ENCODE measurements at regions not wholly inside any gene's neighbourhood (a gene's known extent, or its start where the extent isn't known, plus 50 kb on each side); places are given as distances from the start of the nearest gene placed in this dataset.

- Histone ChIP-seq H2BK120ac (ENCODE audit: low read depth, low read length) (no peak overlapping the region), H3K9me3 (replicated peaks in 1 of 2; ENCODE audit: control insufficient read depth in 2 of 2, insufficient read depth in 1 of 2, low read depth in 1 of 2, low read length in 2 of 2) (no peaks in the 10 kb centered on the region), H2BK12ac (ENCODE audit: low read length) (no peak overlapping the region), H2BK15ac (ENCODE audit: low read length) (no peak overlapping the region), H3K4me3 (ENCODE audit: low read length in 2 of 2) (no peak overlapping the region), H3K4me1 (ENCODE audit: control insufficient read depth in 2 of 2, insufficient read depth in 1 of 2, low read depth in 1 of 2, low read length in 2 of 2) (peaks cover 0 to 4% of the 10 kb centered on the region in 2 donors), H3K4ac (ENCODE audit: low read length) (no peak overlapping the region), H2BK5ac (ENCODE audit: low read length) (no peak overlapping the region), H3K9ac (ENCODE audit: low read depth, low read length, poor library complexity) (no peak overlapping the region), H3K36me3 (replicated peaks in 1 of 2; ENCODE audit: control insufficient read depth in 2 of 2, insufficient read depth in 2 of 2, low read length in 2 of 2) (no peaks in the 10 kb centered on the region), H4K91ac (ENCODE audit: low read depth, low read length, poor library complexity) (no peak overlapping the region), H3K23ac (ENCODE audit: low read depth, low read length, poor library complexity) (no peak overlapping the region), H4K8ac (ENCODE audit: low read depth, low read length) (no peak overlapping the region), H3K79me1 (ENCODE audit: low read depth, low read length) (no peaks in the 10 kb centered on the region), H3K27me3 (ENCODE audit: control insufficient read depth in 3 of 3, insufficient read depth in 3 of 3, low read depth in 1 of 3, low read length in 3 of 3) (no peaks in the 10 kb centered on the region), H2AFZ (ENCODE audit: low read length) (no peak overlapping the region), H3K18ac (ENCODE audit: low read length) (no peak overlapping the region), H3K14ac (ENCODE audit: low read length) (no peak overlapping the region), H3K27ac (replicated peaks; ENCODE audit: low read length) (no peak overlapping the region), H2AK5ac (ENCODE audit: low read depth, low read length) (no peak overlapping the region), H3K4me2 (ENCODE audit: insufficient read depth, low read length, poor library complexity, severe bottlenecking) (no peak overlapping the region)
- DNase-seq (ENCODE audit: low spot score) = no peak
- no CpG with 5 or more reads among the region's 5 CpGs for WGBS, 2 donors (ENCODE audit: extremely low coverage in 2 of 2, insufficient read length in 2 of 2, insufficient replicate concordance in 1 of 2)
These were observed 672.2 kb downstream of the GATA3 start for GRCh38 chr10:8726779-8727084.

- Histone ChIP-seq H2BK15ac (ENCODE audit: low read length) (no peak overlapping the region), H2BK12ac (ENCODE audit: low read length) (peak overlapping the region; percentile 6), H2AK5ac (ENCODE audit: low read depth, low read length) (no peak overlapping the region), H3K79me1 (ENCODE audit: low read depth, low read length) (no peaks in the 10 kb centered on the region), H3K4me3 (ENCODE audit: low read length in 2 of 2) (no peak overlapping the region), H3K27ac (replicated peaks; ENCODE audit: low read length) (peak overlapping the region; percentile 52), H3K4me1 (ENCODE audit: control insufficient read depth in 2 of 2, insufficient read depth in 1 of 2, low read depth in 1 of 2, low read length in 2 of 2) (peaks cover 0 to 5% of the 10 kb centered on the region in 2 donors), H3K9me3 (replicated peaks in 1 of 2; ENCODE audit: control insufficient read depth in 2 of 2, insufficient read depth in 1 of 2, low read depth in 1 of 2, low read length in 2 of 2) (no peaks in the 10 kb centered on the region), H3K27me3 (ENCODE audit: control insufficient read depth in 3 of 3, insufficient read depth in 3 of 3, low read depth in 1 of 3, low read length in 3 of 3) (no peaks in the 10 kb centered on the region), H2BK120ac (ENCODE audit: low read depth, low read length) (no peak overlapping the region), H4K8ac (ENCODE audit: low read depth, low read length) (no peak overlapping the region), H2AFZ (ENCODE audit: low read length) (no peak overlapping the region), H3K4ac (ENCODE audit: low read length) (no peak overlapping the region), H3K18ac (ENCODE audit: low read length) (peak overlapping the region; percentile 15), H4K91ac (ENCODE audit: low read depth, low read length, poor library complexity) (no peak overlapping the region), H3K9ac (ENCODE audit: low read depth, low read length, poor library complexity) (no peak overlapping the region), H3K4me2 (ENCODE audit: insufficient read depth, low read length, poor library complexity, severe bottlenecking) (peak overlapping the region; percentile 32), H2BK5ac (ENCODE audit: low read length) (no peak overlapping the region), H3K36me3 (replicated peaks in 1 of 2; ENCODE audit: control insufficient read depth in 2 of 2, insufficient read depth in 2 of 2, low read length in 2 of 2) (no peaks in the 10 kb centered on the region), H3K14ac (ENCODE audit: low read length) (no peak overlapping the region), H3K23ac (ENCODE audit: low read depth, low read length, poor library complexity) (no peak overlapping the region)
- WGBS, 2 donors (ENCODE audit: extremely low coverage in 2 of 2, insufficient read length in 2 of 2, insufficient replicate concordance in 1 of 2) = no CpG with 5 or more reads among the region's 18 CpGs
- peak; percentile 30 for DNase-seq (ENCODE audit: low spot score)
These were observed 676.9 kb downstream of the GATA3 start for GRCh38 chr10:8731121-8732095.

- Histone ChIP-seq H2BK120ac (ENCODE audit: low read depth, low read length) (no peak overlapping the region), H3K14ac (ENCODE audit: low read length) (no peak overlapping the region), H3K18ac (ENCODE audit: low read length) (no peak overlapping the region), H4K91ac (ENCODE audit: low read depth, low read length, poor library complexity) (no peak overlapping the region), H3K27ac (replicated peaks; ENCODE audit: low read length) (no peak overlapping the region), H3K36me3 (replicated peaks in 1 of 2; ENCODE audit: control insufficient read depth in 2 of 2, insufficient read depth in 2 of 2, low read length in 2 of 2) (no peaks in the 10 kb centered on the region), H3K9ac (ENCODE audit: low read depth, low read length, poor library complexity) (no peak overlapping the region), H4K8ac (ENCODE audit: low read depth, low read length) (no peak overlapping the region), H2BK12ac (ENCODE audit: low read length) (no peak overlapping the region), H3K4me2 (ENCODE audit: insufficient read depth, low read length, poor library complexity, severe bottlenecking) (no peak overlapping the region), H3K4me3 (ENCODE audit: low read length in 2 of 2) (no peak overlapping the region), H3K4ac (ENCODE audit: low read length) (no peak overlapping the region), H3K23ac (ENCODE audit: low read depth, low read length, poor library complexity) (no peak overlapping the region), H3K9me3 (replicated peaks in 1 of 2; ENCODE audit: control insufficient read depth in 2 of 2, insufficient read depth in 1 of 2, low read depth in 1 of 2, low read length in 2 of 2) (no peaks in the 10 kb centered on the region), H2AK5ac (ENCODE audit: low read depth, low read length) (no peak overlapping the region), H3K79me1 (ENCODE audit: low read depth, low read length) (no peaks in the 10 kb centered on the region), H2BK5ac (ENCODE audit: low read length) (no peak overlapping the region), H3K27me3 (ENCODE audit: control insufficient read depth in 3 of 3, insufficient read depth in 3 of 3, low read depth in 1 of 3, low read length in 3 of 3) (no peaks in the 10 kb centered on the region), H3K4me1 (ENCODE audit: control insufficient read depth in 2 of 2, insufficient read depth in 1 of 2, low read depth in 1 of 2, low read length in 2 of 2) (no peaks in the 10 kb centered on the region), H2AFZ (ENCODE audit: low read length) (no peak overlapping the region), H2BK15ac (ENCODE audit: low read length) (no peak overlapping the region)
- no peak for DNase-seq (ENCODE audit: low spot score)
- no CpG with 5 or more reads among the region's 3 CpGs for WGBS, 2 donors (ENCODE audit: extremely low coverage in 2 of 2, insufficient read length in 2 of 2, insufficient replicate concordance in 1 of 2)
These were observed 684.5 kb downstream of the GATA3 start for GRCh38 chr10:8738987-8739386.

GRCh38 chr10:8752146-8752843 lies 697.8 kb downstream of the GATA3 start:
- no peak overlapping the region for H3K23ac ChIP-seq (ENCODE audit: low read depth, low read length, poor library complexity)
- H3K4me3 ChIP-seq (ENCODE audit: low read length in 2 of 2) = no peak overlapping the region
- H4K91ac ChIP-seq (ENCODE audit: low read depth, low read length, poor library complexity) = no peak overlapping the region
- H4K8ac ChIP-seq (ENCODE audit: low read depth, low read length) = no peak overlapping the region
- H3K4me1 ChIP-seq (ENCODE audit: control insufficient read depth in 2 of 2, insufficient read depth in 1 of 2, low read depth in 1 of 2, low read length in 2 of 2) = peaks cover 0 to 3% of the 10 kb centered on the region in 2 donors
- H2BK5ac ChIP-seq (ENCODE audit: low read length) = no peak overlapping the region
- DNase-seq (ENCODE audit: low spot score) = no peak
- H3K4me2 ChIP-seq (ENCODE audit: insufficient read depth, low read length, poor library complexity, severe bottlenecking) = no peak overlapping the region
- H3K36me3 ChIP-seq (replicated peaks in 1 of 2; ENCODE audit: control insufficient read depth in 2 of 2, insufficient read depth in 2 of 2, low read length in 2 of 2) = no peaks in the 10 kb centered on the region
- no peaks in the 10 kb centered on the region for H3K9me3 ChIP-seq (replicated peaks in 1 of 2; ENCODE audit: control insufficient read depth in 2 of 2, insufficient read depth in 1 of 2, low read depth in 1 of 2, low read length in 2 of 2)
- H3K14ac ChIP-seq (ENCODE audit: low read length) = no peak overlapping the region
- H3K79me1 ChIP-seq (ENCODE audit: low read depth, low read length) = no peaks in the 10 kb centered on the region
- no peak overlapping the region for H3K4ac ChIP-seq (ENCODE audit: low read length)
- H3K27me3 ChIP-seq (ENCODE audit: control insufficient read depth in 3 of 3, insufficient read depth in 3 of 3, low read depth in 1 of 3, low read length in 3 of 3) = no peaks in the 10 kb centered on the region
- H3K27ac ChIP-seq (replicated peaks; ENCODE audit: low read length) = no peak overlapping the region
- H2BK15ac ChIP-seq (ENCODE audit: low read length) = no peak overlapping the region
- no peak overlapping the region for H2BK120ac ChIP-seq (ENCODE audit: low read depth, low read length)
- H3K9ac ChIP-seq (ENCODE audit: low read depth, low read length, poor library complexity) = no peak overlapping the region
- 100% methylated on average over 2 of the region's 7 CpGs; no CpG with 5 or more reads in 1 of the 2 donors for WGBS, 2 donors (ENCODE audit: extremely low coverage in 2 of 2, insufficient read length in 2 of 2, insufficient replicate concordance in 1 of 2)
- H2AFZ ChIP-seq (ENCODE audit: low read length) = no peak overlapping the region
- no peak overlapping the region for H2AK5ac ChIP-seq (ENCODE audit: low read depth, low read length)
- H2BK12ac ChIP-seq (ENCODE audit: low read length) = no peak overlapping the region
- H3K18ac ChIP-seq (ENCODE audit: low read length) = no peak overlapping the region

All from neuronal stem cell (in vitro differentiated cells).